ENCODE measurements at regions not wholly inside any gene's neighbourhood (a gene's known extent, or its start where the extent isn't known, plus 50 kb on each side); places are given as distances from the start of the nearest gene placed in this dataset.
"Not testable (repeated sequence)": the region's sequence is repeated elsewhere in the genome, so short reads cannot be mapped to it uniquely, and the experiment has no call there.

DNA sequence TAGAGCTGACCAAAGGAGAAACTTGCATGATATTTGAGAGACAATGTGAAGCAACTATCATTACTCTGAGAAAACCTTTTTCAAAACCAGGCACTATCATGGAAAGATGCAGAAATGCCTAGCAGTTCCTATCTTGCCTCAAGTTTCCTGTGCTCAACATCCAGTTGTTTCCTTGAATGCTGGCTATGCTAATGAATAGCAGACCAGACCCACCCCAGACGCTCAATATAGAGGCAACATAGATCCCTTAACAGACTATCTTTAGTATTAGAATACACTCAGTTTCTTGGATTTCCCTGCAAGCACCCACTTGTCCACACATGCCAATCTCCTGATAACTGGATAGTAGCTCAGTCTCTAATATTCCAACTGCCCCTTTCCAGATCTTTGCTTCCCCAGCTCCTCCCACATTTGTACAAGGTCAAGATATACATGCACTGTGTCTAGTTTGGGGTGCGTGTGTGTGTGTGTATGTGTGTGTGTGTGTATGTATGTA lies 93.3 kb upstream of the PCSK5 start:
- DNase-seq, result no peak

DNA sequence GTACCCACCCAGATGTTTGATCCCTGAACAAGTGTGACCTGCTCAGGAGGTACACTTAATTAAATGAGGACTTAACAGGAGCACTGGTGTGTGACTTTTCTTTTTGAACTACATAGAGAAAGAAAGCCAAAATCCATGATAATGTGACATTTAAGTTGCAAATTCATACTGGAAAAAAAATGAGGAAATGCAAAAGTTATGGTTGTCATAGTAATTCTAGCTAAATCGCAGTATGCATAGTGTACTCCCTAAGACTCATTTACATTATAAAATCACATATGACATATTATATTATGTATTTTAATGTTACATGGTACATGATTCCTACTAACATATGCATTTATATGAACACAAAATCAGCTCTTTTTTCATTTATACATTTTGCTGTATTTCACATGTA lies 92.0 kb upstream of the PCSK5 start:
- no peak for DNase-seq

DNA sequence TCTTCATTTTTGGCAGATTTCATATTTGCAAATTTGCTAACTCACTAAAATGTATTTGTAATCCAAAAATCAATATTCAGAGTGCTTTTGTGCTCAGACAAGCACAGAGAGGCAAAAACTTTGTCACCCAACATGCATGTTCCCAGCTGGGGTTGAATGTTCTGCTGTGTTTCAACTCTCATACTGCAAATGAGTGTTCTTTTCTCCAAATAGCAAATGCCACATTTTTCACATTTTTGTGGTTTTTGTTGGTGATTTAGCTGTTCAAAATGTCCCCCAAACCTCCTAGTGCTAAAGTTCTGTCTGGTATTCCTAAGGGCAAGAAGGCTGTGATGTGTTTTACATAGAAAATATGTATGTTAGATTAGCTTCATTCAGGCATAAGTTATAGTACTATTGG lies 87.3 kb upstream of the PCSK5 start:
- no peak for DNase-seq

DNA sequence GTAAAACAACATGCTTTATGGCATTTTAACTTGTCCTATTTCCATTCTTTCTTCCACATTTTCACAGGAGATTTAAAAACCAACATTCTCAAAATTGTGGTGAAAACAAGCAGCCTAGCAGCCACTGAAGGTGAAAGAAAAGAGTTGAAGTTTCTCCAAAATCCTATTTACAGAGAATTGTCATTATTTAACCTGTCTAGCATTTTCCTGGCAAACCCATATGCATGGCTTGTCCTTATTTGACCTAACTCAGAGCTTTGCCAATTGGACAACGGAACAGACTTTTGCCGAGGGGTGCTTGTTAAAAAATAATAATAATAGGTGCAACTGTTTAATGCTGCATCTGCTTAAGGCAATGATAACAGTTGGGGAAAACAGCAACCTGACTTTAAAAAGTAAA lies 80.4 kb upstream of the PCSK5 start:
- DNase-seq, result no peak

DNA sequence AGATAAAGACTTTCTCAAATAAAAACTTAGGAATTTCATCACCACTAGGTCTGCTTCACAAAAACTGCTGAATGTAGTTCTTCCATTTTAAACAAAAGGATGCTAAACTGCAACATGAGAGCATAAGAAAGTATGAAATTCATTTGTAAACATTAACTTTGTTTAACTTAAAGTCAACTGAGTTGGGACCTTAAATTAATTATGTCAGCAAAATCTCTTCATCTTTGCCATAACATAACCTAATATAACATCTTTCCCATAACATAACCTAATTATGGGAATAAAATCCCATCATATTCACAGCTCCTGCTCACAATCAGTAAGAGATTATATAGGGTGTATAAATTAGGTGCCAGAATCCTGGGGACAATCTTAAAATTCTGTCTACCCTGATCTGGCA lies 78.8 kb upstream of the PCSK5 start:
- DNase-seq, result no peak

DNA sequence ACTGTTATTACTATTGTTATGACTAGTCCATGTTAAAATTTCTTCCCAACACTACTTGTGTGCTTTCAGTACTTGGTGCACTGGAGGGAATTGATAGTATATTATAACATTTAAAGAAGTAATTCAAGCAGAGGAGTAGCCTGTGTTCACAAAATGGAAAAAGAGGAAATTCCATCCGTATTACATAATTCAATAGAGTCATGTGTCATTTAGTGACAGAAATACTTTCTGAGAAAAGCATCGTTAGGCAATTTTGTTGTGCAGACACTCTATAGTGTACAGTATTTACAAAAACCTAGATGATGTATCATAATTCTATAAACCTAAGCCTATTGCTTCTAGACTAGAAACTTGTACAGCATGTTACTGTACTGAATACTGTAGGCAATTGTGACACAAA lies 78.3 kb upstream of the PCSK5 start:
- DNase-seq, result no peak

DNA sequence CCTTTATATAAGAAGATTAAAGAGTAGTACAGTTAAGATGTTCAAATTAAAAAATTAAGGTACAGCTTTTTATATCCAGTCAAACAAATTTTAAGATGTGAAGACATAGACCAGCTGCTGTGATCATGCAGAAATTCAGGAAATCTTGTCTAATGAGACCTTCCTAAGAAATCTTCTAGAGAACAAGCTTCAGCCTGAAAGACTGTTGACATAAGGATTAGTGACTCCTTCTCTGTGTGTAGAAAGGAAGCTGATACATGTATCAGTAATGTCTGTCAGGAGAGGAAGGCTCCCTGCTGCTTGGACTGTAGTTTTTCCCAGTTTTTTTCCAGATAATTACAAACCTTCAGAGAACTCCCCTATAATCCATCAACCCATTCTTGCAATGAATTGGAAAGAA lies 75.8 kb upstream of the PCSK5 start:
- DNase-seq, result no peak

DNA sequence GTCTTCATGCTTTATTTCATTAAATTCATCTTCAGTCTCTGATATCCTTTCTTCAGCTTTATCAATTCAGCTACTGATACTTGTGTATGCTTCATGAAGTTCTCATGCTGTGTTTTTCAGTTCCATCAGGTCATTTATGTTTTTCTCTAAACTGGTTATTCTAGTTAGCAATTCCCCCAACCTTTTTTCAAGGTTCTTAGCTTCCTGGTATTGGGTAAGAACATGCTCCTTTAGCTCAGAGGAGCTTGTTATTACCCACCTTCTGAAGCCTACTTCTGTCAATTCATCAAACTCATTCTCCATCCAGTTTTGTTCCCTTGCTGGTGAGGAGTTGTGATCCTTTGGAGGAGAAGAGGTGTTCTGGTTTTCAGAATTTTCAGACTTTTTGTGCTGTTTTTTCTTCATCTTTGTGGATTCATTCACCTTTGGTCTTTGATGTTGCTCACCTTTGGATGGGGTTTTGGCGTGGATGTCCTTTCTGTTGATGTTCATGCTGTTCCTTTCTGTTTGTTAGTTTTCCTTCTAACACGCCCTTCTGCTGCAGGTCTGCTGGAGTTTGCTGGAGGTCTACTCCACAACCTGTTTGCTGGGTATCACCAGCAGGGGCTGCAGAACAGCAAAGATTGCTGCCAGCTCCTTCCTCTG lies 69.9 kb upstream of the PCSK5 start:
- DNase-seq, result not testable (repeated sequence)

DNA sequence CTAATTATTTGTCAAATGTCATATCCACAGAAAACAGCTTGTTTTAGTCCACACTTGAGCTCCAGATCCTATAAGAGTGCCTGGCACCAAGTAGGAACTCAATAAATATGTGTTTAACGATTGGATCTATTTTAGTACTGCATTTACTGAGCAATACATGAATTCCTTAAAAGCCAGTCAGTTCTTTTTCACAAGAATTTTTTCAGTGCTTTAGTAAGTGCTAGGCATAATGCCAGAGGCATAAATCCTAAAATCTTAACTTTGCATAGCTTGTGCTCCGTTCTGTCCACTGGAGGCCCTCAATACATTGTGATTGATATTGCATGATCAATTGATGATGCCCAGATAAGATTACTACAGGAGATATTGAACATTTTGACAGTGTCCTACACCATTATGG lies 67.3 kb upstream of the PCSK5 start:
- DNase-seq, result no peak

DNA sequence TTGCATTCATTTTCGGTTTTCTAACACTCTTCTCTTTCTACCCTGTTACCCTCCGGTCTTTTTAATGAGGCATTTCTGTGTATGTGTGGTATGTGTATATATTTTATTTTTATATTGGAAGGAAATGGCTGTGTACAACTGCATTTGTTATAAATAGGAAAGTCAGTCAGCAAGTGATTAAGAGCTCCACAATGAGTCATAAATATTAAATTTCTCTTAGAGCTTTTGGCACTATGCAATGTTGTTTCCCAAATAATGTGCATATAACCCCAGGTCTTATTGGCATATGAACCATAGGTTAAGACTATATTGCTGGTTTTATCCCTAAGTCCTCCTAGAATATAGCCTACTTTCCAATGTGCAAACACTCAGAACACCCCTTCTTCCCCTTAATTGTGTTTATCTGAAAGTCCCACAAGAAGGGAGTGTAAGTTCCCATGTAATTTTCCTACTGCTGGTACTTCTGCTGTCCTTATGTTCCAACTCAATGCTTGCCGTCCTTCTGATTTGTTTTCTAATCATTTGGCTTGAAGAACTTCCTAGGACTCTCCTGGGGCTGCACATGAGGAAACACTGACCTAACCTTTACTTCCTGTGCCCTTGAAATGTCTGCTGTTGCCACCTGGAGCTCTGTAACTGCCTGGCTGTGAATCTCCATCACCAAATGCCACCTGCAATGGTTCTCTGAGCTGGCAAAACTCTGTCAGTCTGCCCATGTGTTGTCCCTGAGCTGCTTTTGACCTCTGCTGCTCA lies 65.5 kb upstream of the PCSK5 start:
- no peak for DNase-seq

DNA sequence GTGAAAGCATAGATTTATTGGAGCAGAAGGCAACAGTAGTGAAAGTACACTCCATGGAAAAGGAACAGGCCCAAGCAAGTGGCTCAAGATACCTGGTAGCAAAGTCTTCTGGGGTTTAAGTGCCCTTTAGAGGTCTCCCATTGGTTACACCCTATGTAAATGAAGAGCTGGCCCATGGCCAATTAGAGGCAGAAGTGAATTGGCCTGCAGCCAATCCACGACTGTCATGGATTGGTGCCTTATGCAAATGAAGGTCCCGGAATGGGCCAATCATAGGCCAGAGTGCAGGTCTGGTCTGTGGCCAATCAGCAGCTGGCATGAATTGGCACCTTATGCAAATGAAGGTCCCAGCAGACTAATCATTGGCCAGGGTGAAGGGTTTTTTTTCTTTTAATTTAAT lies 64.2 kb upstream of the PCSK5 start:
- peak in 1 of 2 experiments; percentile 3 for DNase-seq

DNA sequence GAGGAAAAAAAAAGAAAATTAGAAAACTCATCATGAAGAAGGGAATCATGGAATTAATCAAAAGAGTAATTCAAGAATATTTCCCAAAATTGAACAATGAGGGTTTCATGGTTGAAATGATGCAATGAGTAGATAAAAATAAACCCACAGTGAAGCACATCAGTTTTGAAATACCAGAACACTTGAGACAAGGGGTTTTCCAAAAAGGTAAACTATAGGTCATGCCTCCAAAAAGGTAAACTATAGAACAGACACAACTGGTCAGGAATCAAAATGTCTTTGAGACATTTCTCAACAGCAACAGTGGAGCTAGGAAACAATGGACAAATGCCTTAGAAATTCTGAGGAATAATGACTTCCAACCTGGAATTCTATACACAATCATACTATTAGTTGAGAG lies 60.2 kb upstream of the PCSK5 start:
- no peak for DNase-seq

DNA sequence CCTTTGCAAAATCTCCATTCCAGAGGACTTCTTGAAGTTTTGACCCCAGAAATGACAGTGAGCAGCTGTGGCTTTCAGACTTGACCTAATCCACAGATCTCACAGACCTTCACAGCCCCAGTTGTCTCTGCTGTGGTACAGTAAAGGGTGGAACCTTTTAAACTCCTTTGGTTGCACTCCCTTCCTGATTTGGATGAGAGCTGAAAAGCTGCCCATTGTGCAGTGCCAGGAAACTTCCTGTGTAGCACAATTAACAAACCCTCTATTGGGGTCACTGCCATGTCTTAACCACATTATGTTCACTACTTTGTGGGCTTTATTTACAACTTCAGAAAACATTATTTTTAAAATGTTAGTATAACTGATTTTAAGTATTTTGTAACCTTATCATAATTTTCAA lies 56.7 kb upstream of the PCSK5 start:
- DNase-seq, result no peak

DNA sequence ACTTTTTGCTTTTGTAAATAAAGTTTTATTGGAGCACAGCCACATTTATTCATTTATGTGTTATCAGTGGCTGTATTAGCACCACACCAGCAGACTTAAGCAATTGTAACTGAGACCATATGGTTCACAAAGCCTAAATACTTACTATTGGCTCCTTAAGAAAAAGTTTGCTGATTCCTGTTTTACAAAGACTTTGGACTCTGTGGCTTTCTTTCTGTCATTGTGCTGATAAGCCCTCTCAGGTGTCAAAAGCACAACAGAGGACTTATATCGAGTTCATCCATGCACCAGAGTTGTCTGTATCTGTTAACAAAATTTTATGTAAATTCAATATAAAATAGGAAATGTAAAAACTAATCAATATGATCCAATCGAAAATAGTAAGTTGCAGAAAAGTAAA lies 55.6 kb upstream of the PCSK5 start:
- no peak for DNase-seq
